Mesendoderm (in vitro differentiated cells): ENCODE measurements at regions not wholly inside any gene's neighbourhood (a gene's known extent, or its start where the extent isn't known, plus 50 kb on each side); places are given as distances from the start of the nearest gene placed in this dataset.

ENCODE experiments used
- DNase-seq: peaks from one replicate; pipeline ENCODE4 v3.0.0; 2013
- H2AK5ac ChIP-seq: 2 replicates; pipeline ENCODE4 v1.6.1; 2013; ENCODE audit warnings: low read length, inconsistent platforms
- H2BK120ac ChIP-seq: 2 replicates; pipeline ENCODE4 v1.6.1; 2013; ENCODE audit warnings: low read depth, mild to moderate bottlenecking, low read length, moderate library complexity, mixed read lengths
- H2BK15ac ChIP-seq: replicated peaks from 2 replicates; pipeline ENCODE4 v1.6.1; 2013; ENCODE audit warnings: low read depth, mild to moderate bottlenecking, moderate library complexity
- H2BK5ac ChIP-seq: 2 replicates; pipeline ENCODE4 v1.6.1; 2013; ENCODE audit warnings: low read length, inconsistent platforms
- H3K18ac ChIP-seq: 2 replicates; pipeline ENCODE4 v1.6.1; 2013; ENCODE audit warnings: mild to moderate bottlenecking, low read length, mixed read lengths
- H3K23ac ChIP-seq: one replicate; pipeline ENCODE4 v1.6.1; 2013; ENCODE audit warnings: low read length
- H3K27ac ChIP-seq: 2 replicates; pipeline ENCODE4 v1.5.1; 2013; ENCODE audit warnings: low read depth, mild to moderate bottlenecking, inconsistent platforms, low read length, moderate library complexity
- H3K27me3 ChIP-seq: 2 replicates; pipeline ENCODE4 v1.6.1; 2013; ENCODE audit warnings: low read length, control low read depth, mild to moderate bottlenecking, inconsistent platforms; ENCODE audit not compliant: insufficient read depth, poor library complexity
- H3K36me3 ChIP-seq: 2 replicates; pipeline ENCODE4 v1.6.1; 2013; ENCODE audit warnings: low read length, inconsistent platforms; ENCODE audit not compliant: control insufficient read depth, insufficient read depth
- H3K4ac ChIP-seq: one replicate; pipeline ENCODE4 v1.6.1; 2013; ENCODE audit warnings: low read depth, mild to moderate bottlenecking, low read length, moderate library complexity
- H3K4me1 ChIP-seq: 2 replicates; pipeline ENCODE4 v1.6.1; 2013; ENCODE audit warnings: low read depth, low read length, inconsistent platforms; ENCODE audit not compliant: control insufficient read depth
- H3K4me2 ChIP-seq: 2 replicates; pipeline ENCODE4 v1.6.1; 2013; ENCODE audit warnings: low read length
- H3K4me3 ChIP-seq: 2 replicates; pipeline ENCODE4 v1.5.1; 2013; ENCODE audit warnings: mild to moderate bottlenecking, low read length
- H3K56ac ChIP-seq: one replicate; pipeline ENCODE4 v1.6.1; 2013; ENCODE audit warnings: low read length
- H3K79me1 ChIP-seq: 2 replicates; pipeline ENCODE4 v1.6.1; 2013; ENCODE audit warnings: low read length, inconsistent platforms
- H3K79me2 ChIP-seq: 2 replicates; pipeline ENCODE4 v1.6.1; 2013; ENCODE audit warnings: mild to moderate bottlenecking, low read length; ENCODE audit not compliant: control insufficient read depth, insufficient read depth
- H3K9ac ChIP-seq: 2 replicates; pipeline ENCODE4 v1.6.1; 2013; ENCODE audit warnings: low read length, inconsistent platforms
- H4K5ac ChIP-seq: one replicate; pipeline ENCODE4 v1.6.1; 2013; ENCODE audit warnings: low read length
- H4K8ac ChIP-seq: one replicate; pipeline ENCODE4 v1.6.1; 2013; ENCODE audit warnings: low read depth, mild to moderate bottlenecking, control low read depth, low read length, moderate library complexity
- WGBS: extraction: QIAGEN DNeasy Blood & Tissue Kit; methylation state at CpG from one replicate; pipeline ENCODE4 v1.1.7; 2013; ENCODE audit warnings: low lambda C conversion rate, missing lambda C conversion rate; ENCODE audit not compliant: insufficient coverage; ENCODE audit errors: extremely low coverage; 5-methylcytosine and 5-hydroxymethylcytosine counted together

- DNase-seq = no peak
- no peak overlapping the region for H3K18ac ChIP-seq
- no peaks in the 10 kb centered on the region for H3K79me1 ChIP-seq
- H3K9ac ChIP-seq = no peak overlapping the region
- no peak overlapping the region for H3K27ac ChIP-seq
- H3K27me3 ChIP-seq = no peaks in the 10 kb centered on the region
- no peaks in the 10 kb centered on the region for H3K36me3 ChIP-seq
- H2BK5ac ChIP-seq = no peak overlapping the region
- H3K4me2 ChIP-seq = no peak overlapping the region
- H3K4ac ChIP-seq = no peak overlapping the region
- no peak overlapping the region for H4K8ac ChIP-seq
- no peak overlapping the region for H3K4me3 ChIP-seq
- no peak overlapping the region for H3K23ac ChIP-seq
- no peak overlapping the region for H2AK5ac ChIP-seq
- no peak overlapping the region for H2BK120ac ChIP-seq
- no peak overlapping the region for H4K5ac ChIP-seq
- H2BK15ac ChIP-seq = no peak overlapping the region
- H3K56ac ChIP-seq = no peak overlapping the region
- H3K4me1 ChIP-seq = peaks cover 2% of the 10 kb centered on the region
- no peaks in the 10 kb centered on the region for H3K79me2 ChIP-seq
- no CpG with 5 or more reads among the region's 4 CpGs for WGBS
Observed at GRCh38 chr6:10310330-10310653, 104.6 kb downstream of the TFAP2A start.

DNA sequence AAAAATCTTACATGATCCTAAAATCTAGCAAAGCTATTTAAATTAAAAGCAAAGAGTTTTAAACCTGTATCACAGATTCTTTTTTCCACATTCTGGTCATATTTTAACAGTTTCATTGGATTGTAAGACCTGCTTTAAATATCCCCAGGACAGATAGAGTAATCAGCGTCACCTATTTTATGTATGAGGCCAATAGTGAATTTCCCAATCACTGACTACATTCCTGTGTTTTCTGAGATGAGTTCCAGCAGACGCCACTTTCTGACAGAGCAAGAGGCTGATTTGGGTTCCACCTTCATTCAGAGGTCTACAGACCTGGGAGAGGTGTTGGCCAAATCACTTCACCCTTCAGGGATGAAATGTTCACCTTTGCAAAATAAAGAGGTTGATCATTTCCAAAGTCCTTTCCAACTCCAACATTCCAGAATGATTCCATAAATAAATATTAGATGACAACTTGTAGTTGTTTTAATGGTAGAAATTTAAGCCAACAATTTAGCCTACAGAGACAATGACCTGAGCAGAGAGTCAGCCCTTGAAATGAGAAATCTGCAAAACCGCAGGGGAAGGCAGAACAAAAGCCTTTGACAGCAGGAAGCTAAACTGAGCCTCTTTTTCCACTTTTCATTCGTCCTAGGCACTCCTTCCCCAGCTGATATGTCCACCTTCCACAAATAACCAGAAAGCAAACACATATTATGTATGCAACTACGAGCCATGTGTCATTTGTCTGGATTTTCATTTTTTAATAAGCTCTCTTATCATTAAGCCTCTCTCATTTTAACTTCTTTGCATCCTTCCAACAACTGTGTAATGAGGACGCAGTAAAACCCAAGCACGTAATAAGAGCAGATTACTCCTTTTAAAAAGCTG, 105.2 kb downstream of the TFAP2A start:
- H3K4me2 ChIP-seq = no peak overlapping the region
- H3K9ac ChIP-seq = no peak overlapping the region
- no peaks in the 10 kb centered on the region for H3K4me1 ChIP-seq
- H3K79me2 ChIP-seq = no peaks in the 10 kb centered on the region
- H3K4ac ChIP-seq = no peak overlapping the region
- no peaks in the 10 kb centered on the region for H3K36me3 ChIP-seq
- H3K18ac ChIP-seq = no peak overlapping the region
- H2BK5ac ChIP-seq = no peak overlapping the region
- no peaks in the 10 kb centered on the region for H3K27me3 ChIP-seq
- no peak overlapping the region for H2BK15ac ChIP-seq
- no peak overlapping the region for H3K27ac ChIP-seq
- no peak overlapping the region for H3K4me3 ChIP-seq
- H3K79me1 ChIP-seq = no peaks in the 10 kb centered on the region
- H2BK120ac ChIP-seq = no peak overlapping the region
- DNase-seq = peak; percentile 27
- H3K23ac ChIP-seq = no peak overlapping the region
- H2AK5ac ChIP-seq = no peak overlapping the region
- WGBS = no CpG with 5 or more reads among the region's 7 CpGs
- no peak overlapping the region for H3K56ac ChIP-seq
- H4K8ac ChIP-seq = no peak overlapping the region
- no peak overlapping the region for H4K5ac ChIP-seq

DNA sequence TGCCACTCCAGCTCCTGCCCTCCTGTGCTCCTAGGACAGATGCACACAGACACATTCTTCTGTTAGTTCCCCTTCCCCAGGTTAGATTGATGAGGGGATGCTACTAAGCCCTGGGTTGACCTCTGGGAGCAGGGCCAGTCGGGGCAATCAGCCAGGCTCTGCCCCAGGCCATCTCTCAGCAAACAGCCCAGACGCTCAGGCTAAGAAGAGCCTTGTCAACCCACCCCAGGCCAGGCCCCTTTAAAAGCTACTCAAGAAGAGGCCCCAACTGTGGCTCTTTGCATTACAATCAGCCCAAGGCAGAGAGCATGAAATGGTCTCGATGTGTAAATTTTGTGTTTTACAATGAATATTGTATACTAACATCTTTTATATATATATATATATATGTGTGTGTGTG, 107.4 kb downstream of the TFAP2A start:
- Histone ChIP-seq H2BK15ac (no peak overlapping the region), H3K79me1 (no peaks in the 10 kb centered on the region), H2BK120ac (no peak overlapping the region), H3K56ac (no peak overlapping the region), H3K4me1 (no peaks in the 10 kb centered on the region), H4K5ac (no peak overlapping the region), H3K36me3 (no peaks in the 10 kb centered on the region), H2AK5ac (no peak overlapping the region), H3K23ac (no peak overlapping the region), H3K4ac (no peak overlapping the region), H3K4me2 (no peak overlapping the region), H4K8ac (no peak overlapping the region), H3K79me2 (no peaks in the 10 kb centered on the region), H2BK5ac (no peak overlapping the region), H3K27me3 (no peaks in the 10 kb centered on the region), H3K18ac (no peak overlapping the region), H3K9ac (no peak overlapping the region), H3K4me3 (no peak overlapping the region), H3K27ac (no peak overlapping the region)
- no CpG with 5 or more reads among the region's 3 CpGs for WGBS
- DNase-seq = peak; percentile 46

- Histone ChIP-seq H3K4me3 (no peak overlapping the region), H4K5ac (no peak overlapping the region), H2BK15ac (no peak overlapping the region), H2AK5ac (no peak overlapping the region), H3K4ac (no peak overlapping the region), H3K4me1 (no peaks in the 10 kb centered on the region), H3K23ac (no peak overlapping the region), H3K56ac (no peak overlapping the region), H2BK5ac (no peak overlapping the region), H3K4me2 (no peak overlapping the region), H3K36me3 (no peaks in the 10 kb centered on the region), H3K79me1 (no peaks in the 10 kb centered on the region), H3K18ac (no peak overlapping the region), H3K27ac (no peak overlapping the region), H2BK120ac (no peak overlapping the region), H3K27me3 (no peaks in the 10 kb centered on the region), H4K8ac (no peak overlapping the region), H3K9ac (no peak overlapping the region), H3K79me2 (no peaks in the 10 kb centered on the region)
- WGBS = no CpG with 5 or more reads among the region's 7 CpGs
- no peak for DNase-seq
Observed at GRCh38 chr6:10307028-10307427, 107.8 kb downstream of the TFAP2A start.

- Histone ChIP-seq H3K18ac (no peak overlapping the region), H3K79me1 (no peaks in the 10 kb centered on the region)
- WGBS = no CpG with 5 or more reads among the region's 7 CpGs
Observed at GRCh38 chr6:10305790-10306415, 109.0 kb downstream of the TFAP2A start.

More at GRCh38 chr6:10305790-10306415, 109.0 kb downstream of the TFAP2A start:
- Histone ChIP-seq H3K27ac (no peak overlapping the region), H3K56ac (no peak overlapping the region), H3K79me2 (no peaks in the 10 kb centered on the region), H3K27me3 (no peaks in the 10 kb centered on the region), H3K4ac (no peak overlapping the region), H3K4me1 (no peaks in the 10 kb centered on the region), H2BK120ac (no peak overlapping the region), H4K5ac (no peak overlapping the region), H2BK15ac (no peak overlapping the region), H3K36me3 (no peaks in the 10 kb centered on the region), H3K4me3 (no peak overlapping the region), H2AK5ac (no peak overlapping the region), H3K9ac (no peak overlapping the region), H3K23ac (no peak overlapping the region), H3K4me2 (no peak overlapping the region), H2BK5ac (no peak overlapping the region), H4K8ac (no peak overlapping the region)
- no peak for DNase-seq
